SK-N-SH (cell line): ENCODE measurements at regions not wholly inside any gene's neighbourhood (a gene's known extent, or its start where the extent isn't known, plus 50 kb on each side); places are given as distances from the start of the nearest gene placed in this dataset.

Experiments used
- CTCF ChIP-seq: fragments of 200-600 bp; sonication (generic); IDR thresholded peaks from 2 replicates; pipeline ENCODE4 v1.6.1; 2017; ENCODE audit warnings: antibody characterized with exemption, mild to moderate bottlenecking, moderate library complexity
- EP300 ChIP-seq, 2 experiments: IDR thresholded peaks; 2 replicates each; pipeline versions ENCODE4 v1.4.0 to v1.6.1; 2012; ENCODE audit warnings: borderline replicate concordance in 1 of 2, low read depth in 1 of 2, low read length in 1 of 2
- EZH2phosphoT487 ChIP-seq: fragments of 200-600 bp; sonication (generic); IDR thresholded peaks from 2 replicates; pipeline ENCODE4 v1.6.1; 2017; ENCODE audit warnings: low read depth, mixed run types, mild to moderate bottlenecking, antibody characterized with exemption, moderate library complexity, borderline replicate concordance
- GABPA ChIP-seq: IDR thresholded peaks from 2 replicates; pipeline ENCODE4 v1.4.0; 2012; ENCODE audit warnings: low read depth, mild to moderate bottlenecking
- IRF3 ChIP-seq: fragments of 150-350 bp; IDR thresholded peaks from 2 replicates; pipeline ENCODE4 v1.6.1; 2016; ENCODE audit warnings: mild to moderate bottlenecking, low read depth, low read length
- MAX ChIP-seq: IDR thresholded peaks from 2 replicates; pipeline ENCODE4 v1.4.0; 2012; ENCODE audit warnings: low read depth
- MXI1 ChIP-seq: IDR thresholded peaks from 2 replicates; pipeline ENCODE4 v1.6.1; 2012; ENCODE audit warnings: mild to moderate bottlenecking, low read depth, low read length, improper control_type of control experiment
- POLR2AphosphoS5 ChIP-seq: IDR thresholded peaks from 2 replicates; pipeline ENCODE4 v1.6.1; 2012; ENCODE audit warnings: low read depth, low read length
- SIN3A ChIP-seq: IDR thresholded peaks from 2 replicates; pipeline ENCODE4 v1.6.1; 2012; ENCODE audit warnings: low read depth, mild to moderate bottlenecking, low read length, moderate library complexity, borderline replicate concordance
- TEAD4 ChIP-seq: IDR thresholded peaks from 2 replicates; pipeline ENCODE4 v1.4.0; 2012; ENCODE audit warnings: mild to moderate bottlenecking, borderline replicate concordance; ENCODE audit not compliant: insufficient read depth
- YY1 ChIP-seq: IDR thresholded peaks from 2 replicates; pipeline ENCODE4 v1.4.0; 2012; ENCODE audit warnings: low read depth, mild to moderate bottlenecking

GRCh38 chr6:23199541-23199940 is 630.2 kb downstream of the HDGFL1 start:
- no peak for TF ChIP-seq GABPA
- no peak for TF ChIP-seq EP300 (IDR thresholded peaks at IDR 0.05; ENCODE audit: borderline replicate concordance in 1 of 2, low read depth in 1 of 2, low read length in 1 of 2)
- no peak for TF ChIP-seq CTCF
- TF ChIP-seq TEAD4 = no peak
- no peak for TF ChIP-seq POLR2AphosphoS5
- TF ChIP-seq YY1 = no peak
- TF ChIP-seq MAX = no peak
- no peak for TF ChIP-seq IRF3
- TF ChIP-seq MXI1 = no peak
- TF ChIP-seq SIN3A = no peak
- no peak for TF ChIP-seq EZH2phosphoT487
